Right hindlimb (tissue), 1 donor: ENCODE measurements at regions not wholly inside any gene's neighbourhood (a gene's known extent, or its start where the extent isn't known, plus 50 kb on each side); places are given as distances from the start of the nearest gene placed in this dataset.
A peak's percentile ranks its signal among the peaks of the same experiment; 100 is the strongest.
"Not testable (repeated sequence)": the region's sequence is repeated elsewhere in the genome, so short reads cannot be mapped to it uniquely, and the experiment has no call there.

Experiments
- DNase-seq: peaks from one replicate; pipeline ENCODE4 v3.0.0-alpha.2; 2018

DNA sequence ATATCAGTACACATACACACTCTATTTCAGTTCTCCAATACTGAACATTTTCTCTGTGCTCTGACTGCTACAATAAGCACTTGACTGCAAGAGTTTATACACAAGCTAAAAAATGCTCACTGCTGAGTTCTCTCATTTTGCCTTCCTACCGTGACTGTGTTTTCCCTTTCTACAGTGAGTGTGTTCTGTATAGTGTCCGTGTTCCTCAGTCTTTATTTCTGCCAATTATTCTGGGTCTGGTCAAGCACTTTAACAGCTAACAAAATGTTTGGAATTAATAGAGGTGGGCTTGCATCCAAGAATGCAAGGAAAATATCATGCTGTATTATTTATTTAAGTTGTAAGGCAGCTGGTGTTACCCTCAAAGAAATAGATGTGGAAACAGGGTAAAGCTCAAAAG lies 217.0 kb upstream of the NREP start:
- no peak for DNase-seq

DNA sequence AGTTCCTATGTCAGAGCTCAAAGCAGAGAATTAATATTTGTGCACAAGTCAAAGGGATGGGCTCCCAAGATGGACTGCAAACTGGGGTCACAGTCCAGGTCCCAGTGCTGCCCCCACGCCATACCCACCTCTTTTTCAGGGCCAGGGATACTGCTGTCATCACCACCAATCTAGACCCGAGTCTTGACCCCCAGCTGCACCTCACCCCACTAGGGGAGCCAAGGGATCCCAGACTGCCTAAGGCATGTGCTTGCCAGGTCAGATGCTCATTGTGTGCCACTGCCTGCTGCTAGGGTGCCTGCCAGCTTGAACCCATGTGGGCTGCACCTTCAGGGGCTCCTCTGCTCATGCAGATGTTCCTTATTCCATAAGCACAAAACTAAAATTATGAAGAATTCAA lies 215.6 kb upstream of the NREP start:
- no peak for DNase-seq

DNA sequence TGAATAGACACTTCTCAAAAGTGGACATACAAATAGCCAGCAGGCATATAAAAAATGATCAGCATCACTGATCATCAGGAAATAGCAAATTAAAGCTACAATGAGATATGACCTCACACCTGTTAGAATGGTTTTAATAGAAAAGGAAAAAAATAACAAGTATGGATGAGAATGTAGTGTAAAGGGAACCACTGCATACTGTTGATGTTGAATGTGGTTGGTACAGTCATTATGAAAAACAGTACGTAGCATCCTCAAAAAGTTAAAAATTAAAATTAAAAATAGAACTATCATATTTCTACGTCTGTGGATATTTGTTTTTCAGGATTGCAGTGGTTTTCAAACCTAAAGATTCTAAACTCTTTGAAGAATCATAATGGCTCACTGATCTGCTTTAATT lies 215.1 kb upstream of the NREP start:
- DNase-seq = no peak

DNA sequence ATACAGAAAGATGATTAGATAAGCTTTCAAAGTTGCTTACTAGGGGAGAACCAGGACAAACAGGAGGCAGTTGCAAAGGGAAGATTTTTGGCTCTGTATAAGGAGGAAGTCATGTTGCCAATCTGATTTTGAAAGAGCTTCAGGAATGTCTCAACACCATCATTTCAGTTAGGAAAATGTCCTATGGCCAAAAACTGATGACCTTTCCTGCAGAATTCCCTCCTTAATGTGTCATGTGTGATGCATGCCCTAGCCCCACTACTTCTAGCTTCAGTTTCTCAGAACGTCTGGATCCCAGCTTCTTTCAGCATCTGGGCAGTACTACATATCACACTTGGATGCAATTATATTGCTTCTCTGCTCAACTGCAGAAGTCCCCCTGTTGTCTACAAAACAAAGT lies 211.5 kb upstream of the NREP start:
- DNase-seq = no peak

DNA sequence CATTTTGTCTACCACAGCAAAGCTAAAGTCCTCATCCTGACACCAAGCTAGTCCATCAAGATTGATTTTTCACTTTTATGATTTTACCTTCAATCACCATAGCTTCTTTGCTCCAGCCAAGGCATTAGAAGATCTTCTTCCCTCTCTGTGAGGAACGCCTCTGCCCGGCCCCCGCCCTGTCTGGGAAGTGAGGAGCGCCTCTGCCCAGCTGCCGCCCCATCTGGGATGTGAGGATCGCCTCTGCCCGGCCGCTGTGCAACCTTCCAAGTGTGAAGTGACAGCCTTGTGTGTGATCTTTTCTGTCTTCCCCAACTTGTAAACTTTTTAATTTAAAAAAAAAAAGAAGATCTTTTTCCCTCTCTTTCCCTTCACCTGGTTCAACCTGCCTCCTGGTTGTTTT lies 210.5 kb upstream of the NREP start:
- DNase-seq = no peak

DNA sequence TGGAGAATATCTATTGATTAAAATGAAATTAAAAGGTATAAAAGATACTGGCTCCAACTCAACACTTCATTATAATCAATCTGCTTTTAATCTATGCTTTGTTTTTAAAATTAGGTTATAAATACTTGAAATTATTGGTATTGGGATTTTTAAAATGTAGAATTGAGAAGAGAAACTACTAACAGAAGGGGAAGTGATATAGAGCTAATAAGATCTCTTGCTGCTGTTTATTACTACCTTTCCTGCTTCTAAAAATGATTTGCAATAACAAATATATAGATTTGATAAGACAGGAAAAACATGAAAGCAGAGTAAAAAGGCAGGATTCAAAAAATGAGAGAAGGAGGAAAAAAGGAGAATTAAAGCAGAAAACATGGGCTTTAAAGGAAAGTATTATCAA lies 209.3 kb upstream of the NREP start:
- DNase-seq = no peak

DNA sequence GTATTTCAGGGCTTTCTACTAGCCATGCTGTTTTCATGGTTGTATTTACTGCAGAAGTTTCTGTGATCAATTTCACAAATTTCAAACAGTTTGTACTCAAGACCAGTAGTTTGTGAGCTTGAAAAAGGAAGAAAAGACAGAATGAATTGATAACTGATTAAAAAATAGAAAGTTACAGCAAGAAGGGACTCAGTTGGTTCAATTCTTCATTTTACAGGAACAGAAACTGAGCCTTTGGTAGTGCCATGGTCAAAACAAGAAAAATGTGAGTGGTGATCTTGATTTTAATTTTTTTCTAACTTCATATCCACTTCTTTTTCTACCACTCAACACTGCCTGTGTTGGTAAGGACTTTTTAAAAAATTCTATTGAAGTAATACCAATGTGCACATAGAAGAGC lies 206.6 kb upstream of the NREP start:
- DNase-seq = no peak

DNA sequence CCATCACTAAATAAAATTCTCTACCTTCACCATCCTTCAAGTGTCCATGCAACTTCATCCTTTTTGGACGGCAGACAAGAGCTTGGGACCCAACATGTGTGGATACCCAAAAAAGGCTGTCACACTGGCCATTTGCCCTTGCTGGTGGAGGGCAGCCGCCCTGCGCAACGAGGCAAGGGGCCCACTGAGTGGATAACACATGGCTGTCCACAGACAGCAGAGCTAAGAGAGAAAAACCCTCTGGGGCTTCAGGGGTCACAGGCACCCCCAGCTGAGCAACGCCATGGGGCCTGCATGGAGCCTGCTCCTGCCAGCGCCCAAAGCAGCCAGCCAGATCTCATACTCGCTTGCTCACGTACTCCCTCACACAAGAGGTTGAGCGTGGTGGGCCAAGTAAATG lies 205.9 kb upstream of the NREP start:
- no peak for DNase-seq

DNA sequence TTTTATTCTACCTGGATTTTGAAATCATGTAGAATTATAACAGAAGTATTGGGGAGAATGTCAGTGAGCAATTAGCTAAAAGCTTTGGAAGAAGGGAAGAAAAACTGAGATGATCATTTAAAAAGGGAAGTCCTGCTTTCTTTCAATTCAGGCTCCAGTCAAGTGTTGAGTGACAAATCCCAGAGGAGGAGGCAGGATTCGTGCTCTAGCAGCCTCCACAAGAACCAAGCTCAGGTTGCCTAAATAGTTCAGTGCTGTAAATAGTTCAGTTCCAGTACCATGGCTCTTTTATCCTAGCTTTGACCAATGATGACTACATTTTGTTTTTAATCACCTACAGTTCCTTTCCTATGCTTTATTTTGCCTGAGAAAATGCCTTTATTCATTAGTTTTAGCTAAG lies 204.9 kb upstream of the NREP start:
- no peak for DNase-seq

DNA sequence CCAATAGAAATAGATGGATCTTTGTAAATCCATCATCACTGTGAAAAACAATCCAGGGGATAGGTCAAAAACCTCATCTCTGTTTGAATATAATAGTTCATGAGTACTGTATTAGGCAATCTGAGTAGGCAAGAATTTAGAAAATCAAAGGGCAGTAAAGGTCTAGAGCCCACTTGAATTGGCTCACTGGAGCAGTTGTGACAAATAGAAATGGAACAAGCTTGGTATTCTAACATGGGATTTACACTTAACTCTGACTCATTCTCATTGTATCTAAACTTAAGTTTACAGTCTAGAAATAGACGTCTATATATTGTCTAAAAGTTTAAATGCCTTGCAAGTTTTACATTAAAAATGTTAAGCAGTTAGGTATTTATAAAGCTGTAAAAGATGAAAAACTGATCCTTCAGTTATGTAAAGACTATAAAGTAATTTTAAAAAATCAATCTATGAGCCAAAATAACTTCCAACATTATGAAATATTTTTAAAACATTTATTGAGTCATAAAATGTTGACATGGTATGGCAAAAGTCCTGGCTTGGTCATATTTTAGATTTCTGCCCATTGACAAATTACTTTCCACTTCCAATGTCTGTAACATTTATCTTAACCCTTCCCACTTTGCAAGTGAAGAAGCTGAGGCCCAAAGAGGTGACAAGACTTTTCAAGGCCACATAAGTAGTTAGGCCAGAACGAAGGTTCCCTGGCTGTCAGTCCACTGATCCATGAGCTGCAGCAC lies 203.7 kb upstream of the NREP start:
- DNase-seq = no peak

DNA sequence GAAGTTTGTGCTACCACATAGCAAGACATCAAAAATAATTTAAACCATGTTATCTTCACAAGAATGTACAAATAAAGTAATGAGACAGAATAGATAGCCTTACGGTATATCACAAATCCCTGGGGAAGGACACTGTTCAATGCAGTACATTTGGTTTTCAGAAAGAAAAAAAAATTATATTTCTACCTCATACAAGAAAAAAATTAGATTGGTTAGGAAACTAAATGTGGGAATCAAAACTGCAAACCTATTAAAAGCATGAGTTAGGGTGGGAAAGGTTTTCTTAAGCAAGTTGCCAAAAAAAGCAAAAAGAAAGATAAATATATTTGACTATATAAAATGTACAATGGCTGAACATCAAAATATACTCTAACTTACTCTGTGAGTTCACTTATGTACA lies 201.9 kb upstream of the NREP start:
- no peak for DNase-seq

DNA sequence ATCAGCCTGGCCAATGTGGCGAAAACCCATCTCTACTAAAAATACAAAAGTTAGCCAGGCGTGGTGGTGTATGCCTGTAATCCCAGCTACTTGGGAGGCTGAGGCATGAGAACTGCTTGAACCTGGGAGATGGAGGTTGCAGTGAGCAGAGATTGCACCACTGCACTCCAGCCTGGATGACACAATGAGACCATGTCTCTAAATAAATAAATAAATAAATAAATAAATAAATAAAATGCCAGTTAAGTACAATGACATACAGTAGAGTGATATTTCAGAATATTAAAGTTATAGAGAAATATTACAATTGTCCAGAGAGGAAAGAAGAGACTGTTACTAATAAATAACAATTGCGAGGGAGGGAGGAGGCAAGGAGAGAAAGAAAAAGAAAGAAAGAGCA lies 199.8 kb upstream of the NREP start:
- not testable (repeated sequence) for DNase-seq

DNA sequence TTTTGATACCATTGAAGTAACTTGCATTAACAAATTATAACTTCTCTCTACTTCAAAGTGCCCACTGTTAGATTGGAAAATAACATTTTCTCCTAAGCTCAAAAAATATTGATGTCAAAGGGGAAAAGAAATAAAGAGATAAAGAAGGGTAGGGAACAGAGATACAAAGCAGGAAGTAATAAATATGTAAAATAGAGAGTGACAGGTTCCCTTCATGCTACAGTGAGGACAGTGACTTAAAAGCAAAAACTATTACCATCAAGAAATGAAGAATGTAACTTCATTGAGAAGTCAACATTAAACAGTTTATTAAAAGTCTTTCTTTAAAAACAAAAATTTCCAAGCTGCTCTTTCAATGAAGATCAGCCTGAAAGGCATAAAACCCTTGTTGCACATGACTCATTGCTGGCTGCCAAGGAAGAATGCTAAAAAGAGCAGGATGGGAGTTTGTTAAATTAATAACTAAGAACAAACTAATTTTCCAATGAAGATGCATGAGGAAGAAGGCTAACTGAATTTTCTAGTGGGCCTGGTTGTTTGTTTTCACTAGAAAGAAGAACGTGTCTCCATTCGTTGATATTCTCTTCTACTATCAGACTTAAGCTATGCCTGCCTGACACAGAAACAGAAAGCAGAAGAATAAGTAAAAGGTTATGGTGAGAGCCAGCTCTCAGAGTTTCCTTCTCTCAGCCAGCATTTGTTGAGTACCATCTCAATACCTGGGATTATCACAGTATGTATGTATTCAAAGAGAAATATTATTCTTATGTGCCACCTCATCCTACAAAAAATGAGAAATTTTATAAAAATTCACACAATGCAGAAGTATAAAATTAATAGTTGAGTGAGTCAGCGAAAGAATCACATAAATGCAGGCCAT lies 197.8 kb upstream of the NREP start:
- no peak for DNase-seq

DNA sequence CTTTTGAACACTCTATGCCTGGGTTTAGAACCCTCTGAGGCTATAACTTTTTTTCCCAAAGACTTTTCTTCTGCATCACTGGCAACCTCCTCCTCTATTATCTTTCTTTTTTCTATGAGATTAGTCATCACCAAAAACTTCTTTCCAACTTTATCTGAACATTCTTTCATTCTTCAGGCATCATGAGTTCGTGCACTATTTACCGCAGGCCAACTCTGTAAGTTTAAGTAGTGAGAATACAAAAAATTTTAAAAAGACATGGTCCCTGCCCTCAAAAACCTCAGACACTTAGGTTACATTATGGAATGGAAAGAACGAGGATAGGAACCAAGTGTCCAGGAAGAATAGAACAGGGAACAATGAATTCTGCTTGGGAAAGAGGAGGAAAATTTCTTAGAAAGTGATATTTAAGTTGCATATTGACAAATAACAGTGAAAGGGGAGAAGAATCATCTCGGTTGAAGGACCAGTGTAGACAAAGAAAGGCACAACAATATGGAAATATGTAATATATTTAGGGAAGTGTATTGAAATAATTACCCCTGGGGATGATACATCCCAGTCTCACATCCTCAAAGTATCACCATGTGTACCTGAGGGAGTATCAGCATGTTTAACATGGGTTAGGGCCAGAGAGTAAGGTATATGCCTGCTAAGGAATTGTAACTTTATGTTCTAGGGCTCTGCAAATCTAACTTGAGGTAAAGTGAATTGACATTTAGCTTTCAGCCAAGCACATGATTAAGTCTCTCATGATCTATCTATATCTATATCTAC lies 196.5 kb upstream of the NREP start:
- no peak for DNase-seq

DNA sequence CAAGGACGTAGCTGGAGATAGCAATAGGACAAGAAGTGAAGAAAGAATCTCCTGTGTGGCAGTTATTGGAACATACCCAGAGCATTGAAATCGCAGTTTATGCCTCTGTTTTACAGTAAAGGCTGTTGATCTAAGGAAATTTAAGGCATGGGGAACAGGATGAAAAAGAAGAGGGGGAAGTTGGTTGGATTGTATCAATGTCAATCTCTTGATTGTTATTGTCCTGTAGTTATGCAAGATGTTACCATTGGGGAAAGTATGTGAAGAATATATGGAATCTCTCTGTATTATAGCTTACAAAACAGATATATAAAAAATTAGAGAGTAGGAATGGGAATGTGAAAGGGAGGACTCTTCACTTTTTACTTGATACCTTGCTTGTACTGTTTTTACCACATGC lies 195.6 kb upstream of the NREP start:
- DNase-seq = no peak

DNA sequence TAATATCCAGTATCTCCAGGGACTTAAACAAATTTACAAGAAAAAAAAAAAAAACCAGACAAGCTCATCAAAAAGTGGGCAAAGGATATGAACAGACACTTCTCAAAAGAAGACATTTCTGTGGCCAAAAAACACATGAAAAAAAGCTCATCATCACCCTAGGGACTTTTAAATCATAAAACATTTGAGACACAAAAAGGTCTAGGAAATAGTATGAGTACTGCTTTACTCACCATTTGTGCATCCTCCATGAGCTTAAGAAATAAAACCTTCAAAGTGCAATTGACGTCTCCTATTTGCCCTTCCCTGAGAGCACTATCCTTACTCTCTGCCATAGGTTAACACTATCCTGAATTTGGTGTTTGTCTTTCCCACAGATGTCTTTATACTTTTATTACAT lies 193.7 kb upstream of the NREP start:
- DNase-seq = no peak

DNA sequence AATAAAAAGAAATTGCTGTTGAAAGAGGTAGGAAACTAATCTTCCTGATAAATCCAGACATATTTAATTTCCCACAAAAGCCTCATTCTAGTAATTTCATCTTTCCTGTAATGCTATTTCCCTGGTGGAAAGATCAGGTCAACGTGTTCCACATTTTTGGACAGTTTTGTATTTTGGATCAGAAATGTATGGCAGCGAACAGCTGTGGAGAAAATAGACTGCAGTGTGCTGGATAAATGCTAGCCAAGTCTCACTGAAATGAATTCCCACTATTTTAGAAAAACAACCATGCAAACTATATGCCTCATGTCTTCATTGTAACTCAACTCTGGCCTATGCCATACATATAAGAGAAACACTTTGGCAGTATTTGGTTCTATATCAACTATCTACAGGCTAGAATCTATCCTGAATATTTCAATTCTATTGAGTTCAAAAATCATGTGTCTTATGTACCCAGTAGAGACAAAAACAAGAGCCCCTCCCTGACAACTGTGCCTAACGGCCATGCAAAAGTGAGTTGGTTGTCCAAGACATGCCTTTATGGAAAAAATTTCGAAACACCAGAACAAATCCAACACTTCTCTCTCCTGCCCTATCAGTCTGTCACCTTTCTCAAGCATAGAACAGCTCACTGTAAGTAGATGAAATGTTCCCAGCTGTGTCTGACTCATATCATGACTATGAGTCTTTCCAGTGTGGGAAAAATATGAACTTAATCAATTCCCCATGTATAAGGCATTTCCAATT lies 191.3 kb upstream of the NREP start:
- DNase-seq = peak; percentile 52

DNA sequence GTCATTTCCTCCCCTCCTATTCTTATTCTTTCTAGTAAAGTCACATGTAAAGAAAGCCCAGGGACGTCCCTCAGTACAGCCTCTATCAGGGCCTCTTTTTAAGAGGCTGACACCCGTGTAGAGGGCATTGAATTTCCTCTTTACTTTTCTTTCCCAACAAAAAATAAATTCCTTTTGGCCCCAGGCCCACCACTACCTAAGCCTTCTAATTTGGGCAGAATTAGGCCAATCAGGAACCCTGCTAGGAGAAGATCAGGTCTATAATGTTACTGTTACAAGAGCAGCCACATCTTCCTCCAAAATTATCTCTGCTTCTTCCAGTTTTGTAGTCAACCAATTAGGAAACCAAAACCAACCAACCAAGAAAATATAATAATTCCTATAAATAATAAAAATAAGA lies 189.6 kb upstream of the NREP start:
- DNase-seq = no peak

DNA sequence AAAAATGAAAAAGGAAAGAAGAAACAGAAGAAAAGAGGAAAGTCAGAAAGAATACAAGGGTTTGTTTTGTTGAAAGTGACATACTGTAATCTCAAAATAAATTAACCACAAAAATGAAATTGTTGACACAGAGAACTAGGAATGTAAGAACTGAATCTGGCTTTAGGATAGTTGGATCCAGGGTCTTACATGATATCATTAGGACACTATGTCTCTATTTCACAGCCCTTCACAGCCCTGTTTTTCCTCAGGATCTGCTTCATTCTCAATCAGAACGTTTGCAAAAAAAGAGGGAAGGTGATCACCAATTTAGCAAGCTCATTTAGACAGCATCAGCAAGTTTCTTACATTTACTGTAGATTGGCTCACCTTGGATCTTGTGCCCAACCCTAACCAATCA lies 188.5 kb upstream of the NREP start:
- DNase-seq = no peak

DNA sequence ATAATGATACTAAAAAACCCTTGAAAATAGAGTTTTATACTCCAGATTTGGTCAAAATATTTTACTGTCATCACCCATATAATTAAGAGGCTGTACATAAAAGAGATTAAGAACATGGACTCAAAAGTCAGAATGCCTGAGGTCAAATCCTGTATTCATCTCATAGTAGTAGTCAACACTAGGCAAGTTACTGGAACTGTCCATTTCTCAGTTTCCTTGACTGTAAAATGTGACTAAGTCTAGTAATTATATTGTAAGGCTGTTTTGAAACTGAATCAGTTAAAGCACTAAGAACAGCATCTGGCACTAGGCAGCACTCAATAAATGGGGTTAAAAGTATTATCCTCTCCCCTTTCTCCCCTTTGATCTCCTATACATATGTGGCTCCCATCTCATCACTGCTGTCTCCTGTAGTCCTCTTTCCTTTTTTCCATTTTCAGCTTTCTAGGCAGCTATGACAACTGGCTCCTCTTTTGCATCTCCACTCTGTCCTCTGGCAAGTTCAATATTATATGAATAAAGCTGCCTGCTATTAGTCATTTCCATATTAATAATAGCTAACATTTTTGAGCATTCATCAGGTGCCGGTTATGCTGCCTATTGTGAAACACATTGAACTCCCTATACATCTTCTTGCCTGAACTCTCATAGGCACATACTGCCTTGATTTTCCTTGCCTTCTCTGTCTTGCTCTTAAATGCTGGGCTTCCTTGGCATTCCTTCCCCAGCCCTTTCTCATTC lies 185.8 kb upstream of the NREP start:
- no peak for DNase-seq

DNA sequence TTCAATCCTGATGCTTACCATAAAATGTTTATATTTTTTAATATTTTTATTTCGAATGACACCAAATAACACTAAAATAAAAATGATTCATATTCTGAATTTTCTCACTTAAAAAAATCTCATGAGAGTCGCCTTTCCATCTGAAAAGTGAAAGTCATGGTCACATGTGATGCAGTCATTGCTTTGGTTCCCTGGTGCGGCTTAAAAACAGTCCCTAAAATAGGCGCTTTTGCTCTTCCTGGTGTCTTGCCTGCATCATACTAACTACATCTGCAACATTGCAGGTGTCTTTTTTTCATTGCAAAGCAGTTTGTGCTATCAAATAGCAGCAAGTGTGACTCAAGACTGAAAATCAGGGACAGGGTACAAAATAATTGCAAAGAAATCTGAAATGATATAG lies 185.2 kb upstream of the NREP start:
- DNase-seq = no peak

DNA sequence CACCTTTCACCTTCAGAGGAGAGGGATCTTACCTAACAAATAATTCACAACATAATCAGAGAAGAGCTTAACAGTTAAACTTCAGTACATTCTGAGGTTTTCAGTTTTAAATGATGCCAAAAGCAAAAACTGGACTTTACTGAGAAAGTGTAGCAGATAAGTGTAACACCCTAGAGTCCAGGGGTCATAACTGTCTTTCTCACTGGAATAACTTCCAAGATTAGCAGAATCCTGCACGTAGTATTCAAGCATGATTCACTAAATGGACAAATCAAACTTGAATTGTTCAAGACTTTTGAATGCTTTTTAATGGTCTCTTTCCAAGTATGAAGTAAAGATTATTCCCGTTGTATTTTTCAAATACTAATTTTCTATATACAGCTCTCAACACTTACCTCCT lies 180.1 kb upstream of the NREP start:
- no peak for DNase-seq
